NCI-H2196 (cell line): ENCODE measurements at regions not wholly inside any gene's neighbourhood (a gene's known extent, or its start where the extent isn't known, plus 50 kb on each side); places are given as distances from the start of the nearest gene placed in this dataset.
"Not testable (repeated sequence)": the region's sequence is repeated elsewhere in the genome, so short reads cannot be mapped to it uniquely, and the experiment has no call there.

Experiments
- DNase-seq: peaks from one replicate; lab custom pipeline; 2025; ENCODE audit not compliant: unreplicated experiment; lab: John Stamatoyannopoulos, UW

- no peak for DNase-seq
Observed at GRCh38 chr10:35888400-35888799, 246.3 kb upstream of the FZD8 start.

GRCh38 chr10:35887685-35888084 lies 245.6 kb upstream of the FZD8 start:
- DNase-seq: no peak

DNA sequence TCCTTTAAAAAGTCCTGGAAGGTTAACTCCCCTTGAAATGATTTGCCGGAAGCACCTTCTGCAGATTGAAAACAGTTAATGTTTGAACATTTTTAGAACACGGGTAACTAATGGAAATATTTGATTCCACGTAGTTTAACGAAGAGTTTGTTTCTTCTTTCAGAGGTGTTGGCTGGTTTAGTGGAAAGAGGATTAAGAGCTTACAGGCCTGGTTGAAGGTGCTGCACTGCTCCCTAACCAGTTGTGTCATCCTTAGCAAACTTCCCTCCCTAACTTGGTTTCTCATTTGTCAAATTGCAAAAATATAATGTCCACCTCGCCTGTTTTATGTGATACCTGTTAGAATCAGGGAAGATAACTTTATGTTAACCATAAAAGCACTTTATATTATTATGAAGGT lies 243.0 kb upstream of the FZD8 start:
- DNase-seq: no peak

DNA sequence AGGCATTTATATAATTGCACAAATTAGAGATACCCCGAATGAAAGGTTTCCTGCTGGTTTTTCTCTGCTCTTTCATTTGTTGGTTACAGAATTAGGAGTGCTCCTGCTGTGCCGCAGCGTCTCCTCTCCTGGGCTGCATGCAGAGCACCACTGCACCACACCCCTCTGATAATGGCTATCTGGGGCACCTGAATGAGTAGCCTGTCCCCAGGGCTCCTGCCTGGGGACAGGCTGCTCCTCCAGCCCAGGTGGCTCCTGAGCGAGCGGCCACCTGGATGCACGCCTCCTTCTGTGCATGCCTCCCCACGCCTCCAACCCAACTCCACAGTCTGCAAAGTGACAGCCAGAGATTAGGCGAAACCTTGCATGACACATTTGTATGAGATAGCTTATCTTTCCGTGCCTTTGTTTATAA lies 242.6 kb upstream of the FZD8 start:
- DNase-seq: no peak

- no peak for DNase-seq
Observed at GRCh38 chr10:35882422-35883150, 240.5 kb upstream of the FZD8 start.

DNA sequence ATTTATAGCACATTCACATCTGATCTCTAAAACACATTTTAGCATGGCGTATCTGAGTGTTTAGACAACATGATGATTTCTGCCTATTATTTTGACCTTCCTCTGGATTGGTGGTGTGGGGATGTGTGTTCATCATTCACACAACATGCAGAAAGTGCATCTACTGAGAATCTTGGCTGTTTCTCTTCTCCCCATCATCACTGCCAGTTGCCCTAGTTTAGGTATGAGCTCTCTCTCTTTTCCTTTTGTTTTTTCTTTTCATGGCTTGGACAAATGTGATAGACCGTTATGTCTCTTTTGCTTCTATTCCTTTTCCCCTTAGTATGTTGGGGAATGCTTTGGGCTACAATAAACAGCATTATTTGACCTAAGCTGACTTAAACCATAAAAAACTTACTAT lies 239.2 kb upstream of the FZD8 start:
- no peak for DNase-seq

- DNase-seq: no peak
Observed at GRCh38 chr10:35876248-35876647, 234.2 kb upstream of the FZD8 start.

DNA sequence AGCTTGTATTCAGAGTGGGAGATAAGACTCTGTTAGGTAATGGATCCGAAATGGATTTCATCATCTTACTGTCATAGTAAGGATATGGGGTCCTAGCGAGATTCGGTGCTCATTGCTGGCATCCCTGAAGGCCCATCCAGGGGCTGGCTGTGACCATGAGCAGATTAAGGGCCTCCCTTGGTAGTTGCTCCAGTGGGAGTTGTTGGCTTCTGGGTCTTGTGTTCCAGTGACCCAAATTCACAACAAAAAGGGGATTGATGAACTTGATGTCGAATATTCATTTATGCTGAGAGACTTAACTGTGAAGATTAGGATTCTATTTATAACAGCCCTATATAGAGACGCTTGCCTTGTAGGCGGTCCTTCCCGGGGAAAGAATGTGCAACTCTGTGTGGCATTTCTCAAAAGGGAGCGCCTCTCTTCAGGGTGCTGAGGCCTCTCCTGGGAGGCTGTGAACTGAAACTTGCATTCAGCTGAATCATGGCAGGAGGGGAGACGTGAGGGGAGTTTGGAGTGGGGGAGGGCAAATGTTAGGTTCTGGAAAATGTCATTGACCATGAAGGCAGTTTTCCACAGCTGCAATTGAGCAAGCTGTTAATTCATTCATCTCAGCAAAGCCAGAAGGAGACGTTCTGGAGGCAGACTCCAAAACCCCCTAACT lies 233.1 kb upstream of the FZD8 start:
- no peak for DNase-seq

GRCh38 chr10:35874311-35875015 lies 232.4 kb upstream of the FZD8 start:
- DNase-seq: no peak

- DNase-seq: no peak
Observed at GRCh38 chr10:35872671-35873070, 230.6 kb upstream of the FZD8 start.

DNA sequence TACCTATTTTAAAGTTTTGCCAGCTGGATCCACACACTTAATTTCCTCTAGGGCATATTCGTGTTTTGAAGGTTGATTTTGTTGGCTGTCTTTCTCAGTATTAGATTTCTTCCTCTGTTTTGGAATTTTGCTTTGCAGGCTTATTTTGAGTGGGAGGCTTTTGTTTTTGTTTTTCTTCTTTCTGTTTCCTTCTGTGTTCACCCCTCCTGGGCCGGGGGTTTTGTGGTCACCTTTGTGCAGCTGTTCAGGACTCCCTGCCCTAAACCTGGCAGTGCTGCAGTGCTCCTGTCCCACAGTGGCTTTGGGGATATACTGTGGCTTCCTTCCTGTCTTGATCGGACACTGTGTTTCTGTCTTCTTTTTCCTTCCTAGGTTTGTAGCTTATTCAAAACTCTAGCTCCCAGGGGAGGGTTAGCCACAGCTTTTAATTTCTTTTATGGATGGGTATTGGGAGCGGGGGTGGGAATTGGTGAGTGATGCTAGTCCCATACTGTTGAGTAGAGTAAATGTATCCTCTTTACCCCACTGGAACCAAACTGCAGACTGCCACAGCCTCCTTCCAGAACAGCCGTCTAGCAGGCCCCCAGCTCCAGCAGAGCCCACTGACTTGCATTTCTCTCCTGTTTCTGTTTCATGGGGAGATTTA lies 228.7 kb upstream of the FZD8 start:
- DNase-seq: no peak

GRCh38 chr10:35858676-35859283 lies 216.7 kb upstream of the FZD8 start:
- not testable (repeated sequence) for DNase-seq

- DNase-seq: no peak
Observed at GRCh38 chr10:35857860-35858259, 215.8 kb upstream of the FZD8 start.

DNA sequence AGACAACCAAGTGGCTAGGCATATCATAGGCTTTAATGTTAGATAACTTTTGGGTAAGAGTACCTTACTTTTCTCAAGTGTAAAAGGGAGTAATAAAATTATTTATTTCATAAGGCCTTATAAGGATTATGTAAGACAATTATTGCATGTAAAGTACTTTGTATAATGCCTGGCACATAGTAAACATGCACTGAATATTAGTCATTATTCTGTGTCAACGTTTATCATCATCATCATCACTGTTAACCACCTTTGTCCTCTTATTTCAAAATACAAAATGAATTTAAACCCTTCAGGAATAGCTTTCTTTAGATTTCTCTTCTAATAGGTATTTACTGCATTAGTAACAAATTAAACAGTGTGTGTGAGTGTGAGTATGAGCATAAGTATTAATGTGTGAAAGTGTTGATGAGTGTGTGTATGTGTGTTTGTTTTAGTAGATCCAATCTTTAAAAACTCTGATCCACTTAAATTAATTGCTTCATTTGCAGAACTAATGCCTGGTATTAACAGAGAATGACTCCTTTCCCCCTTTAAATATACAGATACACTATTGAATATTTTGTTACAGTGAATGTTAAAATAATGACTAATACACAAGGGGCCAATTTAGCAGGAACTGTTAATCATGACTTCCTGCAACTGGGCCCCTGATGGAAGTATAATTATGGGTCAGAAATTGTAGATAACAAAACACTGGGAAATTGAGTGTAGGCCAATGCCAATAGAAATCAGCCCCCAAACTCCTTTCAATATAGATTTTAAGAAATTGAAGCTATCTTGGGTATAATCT lies 213.3 kb upstream of the FZD8 start:
- DNase-seq: no peak

GRCh38 chr10:35854661-35855060 lies 212.6 kb upstream of the FZD8 start:
- DNase-seq: no peak

- no peak for DNase-seq
Observed at GRCh38 chr10:35852721-35853120, 210.6 kb upstream of the FZD8 start.

DNA sequence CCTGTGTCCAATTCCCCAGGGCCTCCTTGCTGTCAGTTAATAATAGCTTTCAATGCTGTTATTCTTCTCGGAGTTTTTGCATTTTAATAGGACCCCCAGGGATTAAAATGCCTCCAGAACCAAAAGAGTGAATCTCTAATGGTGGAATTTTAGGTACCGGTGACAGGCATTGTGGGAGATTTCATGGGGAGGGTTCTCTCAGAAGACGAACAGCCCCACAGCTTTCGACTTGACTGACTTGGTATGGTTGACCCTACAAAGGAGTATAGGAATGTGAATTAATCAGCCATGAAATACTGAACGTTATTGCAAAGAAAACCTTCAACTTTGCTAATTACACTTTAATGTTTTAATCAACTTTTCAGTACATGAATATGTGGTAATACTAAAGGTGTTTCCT lies 206.3 kb upstream of the FZD8 start:
- no peak for DNase-seq

DNA sequence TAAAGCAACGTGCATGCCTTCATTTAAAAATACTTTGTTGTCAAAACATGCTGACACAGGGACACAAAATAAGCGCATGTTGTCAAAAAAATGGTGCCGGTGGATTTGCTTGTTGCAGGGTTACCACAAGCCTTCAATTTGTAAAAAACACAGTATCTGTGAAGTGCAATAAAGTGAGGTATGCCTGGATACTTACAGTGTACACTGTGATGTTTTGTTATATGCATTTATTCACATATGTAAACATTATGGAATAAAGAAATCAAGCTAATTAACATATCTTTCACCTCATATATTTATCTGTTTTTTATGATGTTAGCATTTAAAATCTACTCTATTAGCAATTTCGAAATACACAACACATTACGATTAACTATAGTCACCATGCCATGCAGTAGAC lies 202.6 kb upstream of the FZD8 start:
- DNase-seq: no peak

GRCh38 chr10:35843524-35844181 lies 201.6 kb upstream of the FZD8 start:
- DNase-seq: no peak

DNA sequence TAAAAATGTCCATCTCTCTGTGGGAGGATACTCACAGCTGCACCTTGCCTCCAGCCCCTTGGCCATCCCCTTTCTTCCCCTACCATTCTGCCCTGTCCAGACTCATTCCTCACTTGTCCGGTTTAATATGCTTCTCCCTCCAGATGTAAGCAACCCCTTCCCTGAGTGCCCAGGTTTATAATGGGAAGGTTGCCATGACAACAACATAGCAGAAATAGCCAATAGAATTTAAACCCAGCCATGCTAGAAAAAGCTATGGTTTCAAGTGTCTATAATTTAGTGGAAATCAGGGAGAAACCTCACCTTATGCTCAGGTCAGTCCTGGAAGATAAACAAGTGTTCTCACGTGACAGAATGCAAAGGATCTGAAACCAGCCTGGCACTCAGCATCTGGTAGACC lies 196.0 kb upstream of the FZD8 start:
- no peak for DNase-seq
